ENCODE measurements at regions not wholly inside any gene's neighbourhood (a gene's known extent, or its start where the extent isn't known, plus 50 kb on each side); places are given as distances from the start of the nearest gene placed in this dataset.

- TF ChIP-seq ATF3 (IDR thresholded peaks at IDR 0.05) = no peak
- no peak for TF ChIP-seq FOXA1 (IDR thresholded peaks at IDR 0.05)
- TF ChIP-seq NR2F2 (IDR thresholded peaks at IDR 0.05) = no peak
Measured at GRCh38 chr6:92715991-92716390, 703.4 kb downstream of the EPHA7 start (continued).

GRCh38 chr6:92714346-92714745 lies 705.0 kb downstream of the EPHA7 start:
- no peak for DNase-seq (ENCODE audit: low spot score)
- H3K4me1 ChIP-seq (ENCODE audit: control insufficient read depth in 4 of 4, insufficient read depth in 4 of 4, low read length in 3 of 4) = no peaks in the 10 kb centered on the region
- TF ChIP-seq FOXA2 (IDR thresholded peaks at IDR 0.05) (no peak), CTCF (IDR thresholded peaks at IDR 0.05; ENCODE audit: low read depth, low read length, missing input control) (no peak), RXRA (IDR thresholded peaks at IDR 0.05) (no peak), SP1 (IDR thresholded peaks at IDR 0.05) (no peak), HNF4G (IDR thresholded peaks at IDR 0.05) (no peak), GABPA (IDR thresholded peaks at IDR 0.05 in 1 of 2, conservative IDR thresholded peaks at IDR 0.05 in 1 of 2) (no peak), YY1 (IDR thresholded peaks at IDR 0.05) (no peak), ATF3 (IDR thresholded peaks at IDR 0.05) (no peak), RAD21 (IDR thresholded peaks at IDR 0.05) (no peak), HNF4A (conservative IDR thresholded peaks at IDR 0.05) (no peak), ZBTB33 (IDR thresholded peaks at IDR 0.05) (no peak), MAX (IDR thresholded peaks at IDR 0.05) (no peak), NR2F2 (IDR thresholded peaks at IDR 0.05) (no peak)
- no peaks in the 10 kb centered on the region for H3K9me3 ChIP-seq (ENCODE audit: control insufficient read depth in 4 of 4, low read length in 3 of 4)
- no peak overlapping the region for H3K9ac ChIP-seq (ENCODE audit: low read depth in 1 of 2, low read length in 2 of 2)
- no peaks in the 10 kb centered on the region for H3K36me3 ChIP-seq (ENCODE audit: control insufficient read depth in 4 of 4, insufficient read depth in 3 of 4, low read depth in 1 of 4, low read length in 3 of 4)
- no peak overlapping the region for H3K27ac ChIP-seq (ENCODE audit: low read depth in 1 of 2, low read length in 2 of 2)
- H3K4me3 ChIP-seq (ENCODE audit: low read depth in 1 of 3, low read length in 3 of 3) = no peak overlapping the region
- no peaks in the 10 kb centered on the region for H3K27me3 ChIP-seq (ENCODE audit: control insufficient read depth in 4 of 4, insufficient read depth in 4 of 4, low read length in 3 of 4)

- Histone ChIP-seq H3K9me3 (ENCODE audit: control insufficient read depth in 4 of 4, low read length in 3 of 4) (no peaks in the 10 kb centered on the region), H3K9ac (ENCODE audit: low read depth in 1 of 2, low read length in 2 of 2) (no peak overlapping the region), H3K27me3 (ENCODE audit: control insufficient read depth in 4 of 4, insufficient read depth in 4 of 4, low read length in 3 of 4) (no peaks in the 10 kb centered on the region), H3K4me1 (ENCODE audit: control insufficient read depth in 4 of 4, insufficient read depth in 4 of 4, low read length in 3 of 4) (no peaks in the 10 kb centered on the region), H3K36me3 (ENCODE audit: control insufficient read depth in 4 of 4, insufficient read depth in 3 of 4, low read depth in 1 of 4, low read length in 3 of 4) (no peaks in the 10 kb centered on the region), H3K4me3 (ENCODE audit: low read depth in 1 of 3, low read length in 3 of 3) (no peak overlapping the region), H3K27ac (ENCODE audit: low read depth in 1 of 2, low read length in 2 of 2) (no peak overlapping the region)
- TF ChIP-seq ATF3 (IDR thresholded peaks at IDR 0.05) = no peak
- TF ChIP-seq RAD21 (IDR thresholded peaks at IDR 0.05) = no peak
- no peak for TF ChIP-seq REST (IDR thresholded peaks at IDR 0.05)
- no peak for DNase-seq (ENCODE audit: low spot score)
- 50% methylated on average over 3 of the region's 3 CpGs for WGBS
Measured at GRCh38 chr6:92710048-92710447, 709.3 kb downstream of the EPHA7 start.

All from liver (tissue), 8 donors.